HCT116 (cell line): ENCODE measurements at regions not wholly inside any gene's neighbourhood (a gene's known extent, or its start where the extent isn't known, plus 50 kb on each side); places are given as distances from the start of the nearest gene placed in this dataset.

Experiments used
- ATAC-seq: fragments of 200-7000 bp; cut with Tn5 transposase; 2 replicates; pipeline ENCODE4 v1.9.1; 2020; ENCODE audit warnings: mild to moderate bottlenecking, moderate library complexity
- BruUV-seq: library from RNA; stranded (reverse); fragments of 400-500 nt; replicated peaks from 2 replicates; lab custom pipeline; 2021; lab: Mats Ljungman, UMichigan
- CTCF ChIA-PET: fragments of 300-600 bp; sonication (Branson Sonifier 250); formaldehyde crosslinking; loops from one replicate; lab custom pipeline; 2021; ENCODE audit warnings: antibody characterized with exemption; lab: Charles Lee
- POLR2A ChIA-PET: fragments of 300-600, 350-600 bp; sonication (Branson Sonifier 250); formaldehyde crosslinking; loops from one replicate; lab custom pipeline; 2021; ENCODE audit warnings: antibody characterized with exemption; lab: Charles Lee
- RAD21 ChIA-PET, 2 experiments: fragments of 300-600 bp; sonication (Branson Sonifier 250); formaldehyde crosslinking; loops; one replicate each; lab custom pipeline; 2023; ENCODE audit warnings: low total read pairs in 2 of 2; ENCODE audit not compliant: uncharacterized antibody in 2 of 2, unreplicated experiment in 2 of 2, low non-redundant PET in 1 of 2; lab: Charles Lee
- DNase-seq: peaks from one replicate; pipeline ENCODE4 v3.0.0-alpha.2; 2010; ENCODE audit warnings: low read depth, low spot score
- H2AFZ ChIP-seq: fragments of 200-600 bp; shearing (Covaris generic), sonication (generic); 2 replicates; pipeline ENCODE4 v1.6.1; 2017; ENCODE audit warnings: low read depth, mixed run types, mixed read lengths, antibody characterized with exemption, low read length; ENCODE audit not compliant: poor library complexity, severe bottlenecking
- H3K27ac ChIP-seq: 2 replicates; pipeline ENCODE4 v1.5.1; 2012; ENCODE audit warnings: low read depth, low read length
- H3K27me3 ChIP-seq: fragments of 200-600 bp; sonication (generic); 2 replicates; pipeline ENCODE4 v1.6.1; 2016; ENCODE audit warnings: mixed run types, low read length, mixed read lengths; ENCODE audit not compliant: insufficient read depth
- H3K36me3 ChIP-seq, 2 experiments: fragments of 200-500 bp in 1 of 2; fragments of 200-600 bp in 1 of 2; sonication (Bioruptor generic) in 1 of 2; sonication (generic) in 1 of 2; 2 replicates each; pipeline versions ENCODE4 v1.5.1 to v1.6.1; 2014 to 2016; ENCODE audit warnings: low read length in 2 of 2, inconsistent platforms in 1 of 2, mixed read lengths in 1 of 2, mixed run types in 1 of 2; ENCODE audit not compliant: insufficient read depth in 2 of 2, control insufficient read depth in 1 of 2
- H3K4me1 ChIP-seq, 2 experiments: fragments of 200-600 bp in 1 of 2; sonication (generic) in 1 of 2; 2 replicates each; pipeline versions ENCODE4 v1.5.1 to v1.6.1; 2012 to 2017; ENCODE audit warnings: low read length in 2 of 2, inconsistent platforms in 1 of 2, mild to moderate bottlenecking in 1 of 2, mixed read lengths in 1 of 2, mixed run types in 1 of 2, moderate library complexity in 1 of 2; ENCODE audit not compliant: insufficient read depth in 2 of 2, control insufficient read depth in 1 of 2
- H3K4me2 ChIP-seq: fragments of 200-600 bp; sonication (generic); 2 replicates; pipeline ENCODE4 v1.6.1; 2017; ENCODE audit warnings: mixed run types, low read length, mixed read lengths
- H3K4me3 ChIP-seq, 2 experiments: fragments of 200-600 bp in 1 of 2; sonication (generic) in 1 of 2; replicated peaks in 1 of 2; 2 replicates each; pipeline ENCODE4 v1.5.1; 2011 to 2016; ENCODE audit warnings: low read length in 2 of 2, control low read depth in 1 of 2, low read depth in 1 of 2, mild to moderate bottlenecking in 1 of 2, mixed read lengths in 1 of 2, mixed run types in 1 of 2
- H3K79me2 ChIP-seq: fragments of 200-600 bp; sonication (generic); 2 replicates; pipeline ENCODE4 v1.6.1; 2017; ENCODE audit warnings: mild to moderate bottlenecking, mixed run types, low read length, moderate library complexity, mixed read lengths; ENCODE audit not compliant: insufficient read depth
- H3K9ac ChIP-seq: fragments of 200-600 bp; sonication (generic); 2 replicates; pipeline ENCODE4 v1.6.1; 2016; ENCODE audit warnings: low read length, mixed read lengths
- H3K9me2 ChIP-seq: fragments of 200-600 bp; sonication (generic), shearing (Covaris generic); 2 replicates; pipeline ENCODE4 v1.6.1; 2017; ENCODE audit warnings: mixed run types, mild to moderate bottlenecking, moderate library complexity; ENCODE audit not compliant: insufficient read depth
- H3K9me3 ChIP-seq, 2 experiments: fragments of 200-500 bp in 1 of 2; fragments of 200-600 bp in 1 of 2; sonication (Bioruptor generic) in 1 of 2; sonication (generic) in 1 of 2; 2 replicates each; pipeline ENCODE4 v1.6.1; 2014 to 2017; ENCODE audit warnings: low read length in 2 of 2, mixed read lengths in 2 of 2, inconsistent platforms in 1 of 2, low read depth in 1 of 2, mild to moderate bottlenecking in 1 of 2, mixed run types in 1 of 2, moderate library complexity in 1 of 2; ENCODE audit not compliant: control insufficient read depth in 1 of 2, insufficient read depth in 1 of 2
- H4K20me1 ChIP-seq: fragments of 200-600 bp; sonication (generic), shearing (Covaris generic); 2 replicates; pipeline ENCODE4 v1.6.1; 2017; ENCODE audit warnings: mixed run types, mild to moderate bottlenecking, moderate library complexity; ENCODE audit not compliant: insufficient read depth
- CBX3 ChIP-seq: IDR thresholded peaks from 2 replicates; pipeline ENCODE4 v1.6.1; 2012; ENCODE audit warnings: low read depth
- CEBPB ChIP-seq: IDR thresholded peaks from 2 replicates; pipeline ENCODE4 v1.6.1; 2012; ENCODE audit warnings: low read depth
- CTCF ChIP-seq, 3 experiments: fragments of 200-600 bp in 1 of 3; sonication (generic) in 1 of 3; IDR thresholded peaks in 2 of 3; conservative IDR thresholded peaks in 1 of 3; 2 replicates each; pipeline ENCODE4 v1.5.1; 2012 to 2017; ENCODE audit warnings: low read depth in 2 of 3, low read length in 2 of 3, antibody characterized with exemption in 1 of 3, borderline replicate concordance in 1 of 3, control low read depth in 1 of 3, mild to moderate bottlenecking in 1 of 3, mixed read lengths in 1 of 3, mixed run types in 1 of 3, moderate library complexity in 1 of 3; ENCODE audit not compliant: insufficient read depth in 1 of 3
- EGR1 ChIP-seq: IDR thresholded peaks from 2 replicates; pipeline ENCODE4 v1.6.1; 2012; ENCODE audit warnings: low read depth
- EZH2 ChIP-seq: fragments of 200-600 bp; sonication (generic); IDR thresholded peaks from 2 replicates; pipeline ENCODE4 v1.6.1; 2017; ENCODE audit warnings: antibody characterized with exemption, mixed run types
- EZH2phosphoT487 ChIP-seq: fragments of 200-600 bp; IDR thresholded peaks from 2 replicates; pipeline ENCODE4 v1.6.1; 2018; ENCODE audit warnings: antibody characterized with exemption, borderline replicate concordance
- FOSL1 ChIP-seq: IDR thresholded peaks from 2 replicates; pipeline ENCODE4 v1.6.1; 2012; ENCODE audit warnings: low read depth
- JUND ChIP-seq: IDR thresholded peaks from 2 replicates; pipeline ENCODE4 v1.6.1; 2012
- POLR2A ChIP-seq: IDR thresholded peaks from 2 replicates; pipeline ENCODE4 v1.7.0; 2011; ENCODE audit warnings: borderline replicate concordance; ENCODE audit not compliant: insufficient read depth, insufficient read length; ENCODE audit errors: extremely low read depth
- REST ChIP-seq: IDR thresholded peaks from 2 replicates; pipeline ENCODE4 v1.6.1; 2012; ENCODE audit warnings: low read depth
- SP1 ChIP-seq: IDR thresholded peaks from 2 replicates; pipeline ENCODE4 v1.6.1; 2012; ENCODE audit warnings: low read depth
- TCF7L2 ChIP-seq: IDR thresholded peaks from 2 replicates; pipeline ENCODE4 v1.7.0; 2011; ENCODE audit warnings: borderline replicate concordance, inconsistent platforms; ENCODE audit not compliant: insufficient read depth, insufficient read length; ENCODE audit errors: extremely low read depth
- YY1 ChIP-seq: IDR thresholded peaks from 2 replicates; pipeline ENCODE4 v1.6.1; 2011; ENCODE audit warnings: low read length, low read depth, moderate library complexity, mild to moderate bottlenecking; ENCODE audit not compliant: insufficient replicate concordance; ENCODE audit errors: extremely low read depth
- ZBTB33 ChIP-seq: IDR thresholded peaks from 2 replicates; pipeline ENCODE4 v1.6.1; 2011; ENCODE audit warnings: mild to moderate bottlenecking, low read length, moderate library complexity; ENCODE audit not compliant: insufficient replicate concordance; ENCODE audit errors: extremely low read depth
- ZNF274 ChIP-seq: fragments of 200-500 bp; sonication (Bioruptor generic); IDR thresholded peaks from 2 replicates; pipeline ENCODE4 v1.6.1; 2014; ENCODE audit warnings: mild to moderate bottlenecking, low read depth, low read length, inconsistent platforms
- intact Hi-C: fragments of 100-400 bp; cut with micrococcal nuclease; formaldehyde crosslinking; loops from 2 replicates; pipeline ENCODE4 v1.10.0; 2022
- TF ChIP-seq, protein P1 (sequence below): IDR thresholded peaks from 2 replicates; pipeline ENCODE4 v1.6.1; 2012

GRCh38 chr3:104879919-104880318 is 486.8 kb upstream of the ALCAM start:
- intact Hi-C loops: no loop called here
- no peak overlapping the region for H3K9ac ChIP-seq
- no TSS peak for BruUV-seq
- no peaks in the 10 kb centered on the region for H3K9me3 ChIP-seq
- ATAC-seq: no peak
- no peak overlapping the region for H3K27ac ChIP-seq
- H4K20me1 ChIP-seq: no peaks in the 10 kb centered on the region
- no peak overlapping the region for H3K4me3 ChIP-seq
- no peak for TF ChIP-seq FOSL1
- no peak for TF ChIP-seq JUND
- no peak for TF ChIP-seq CEBPB
- TF ChIP-seq, protein P1, sequence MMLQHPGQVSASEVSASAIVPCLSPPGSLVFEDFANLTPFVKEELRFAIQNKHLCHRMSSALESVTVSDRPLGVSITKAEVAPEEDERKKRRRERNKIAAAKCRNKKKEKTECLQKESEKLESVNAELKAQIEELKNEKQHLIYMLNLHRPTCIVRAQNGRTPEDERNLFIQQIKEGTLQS: no peak
- no peak for TF ChIP-seq ZBTB33
- no peak for TF ChIP-seq ZNF274
- TF ChIP-seq YY1: no peak
- no peak for TF ChIP-seq CBX3
- TF ChIP-seq EZH2: no peak
- TF ChIP-seq REST: no peak
- no peak for TF ChIP-seq TCF7L2
- TF ChIP-seq POLR2A: no peak
- no peak for TF ChIP-seq CTCF (IDR thresholded peaks at IDR 0.05 in 2 of 3, conservative IDR thresholded peaks at IDR 0.05 in 1 of 3; ENCODE audit: borderline replicate concordance in 1 of 3, insufficient read depth in 1 of 3, low read depth in 2 of 3, low read length in 2 of 3)
- no peak for TF ChIP-seq SP1
- no peak for TF ChIP-seq EGR1
- TF ChIP-seq EZH2phosphoT487: no peak
- POLR2A ChIA-PET: no interaction called here
- no peaks in the 10 kb centered on the region for H3K4me1 ChIP-seq
- H2AFZ ChIP-seq: no peak overlapping the region
- no peaks in the 10 kb centered on the region for H3K79me2 ChIP-seq
- DNase-seq: no peak
- RAD21 ChIA-PET: no interaction called here
- CTCF ChIA-PET: no interaction called here
- H3K9me2 ChIP-seq: no peaks in the 10 kb centered on the region
- no peaks in the 10 kb centered on the region for H3K36me3 ChIP-seq
- no peaks in the 10 kb centered on the region for H3K27me3 ChIP-seq
- H3K4me2 ChIP-seq: no peak overlapping the region
